ENCODE measurements at regions not wholly inside any gene's neighbourhood (a gene's known extent, or its start where the extent isn't known, plus 50 kb on each side); places are given as distances from the start of the nearest gene placed in this dataset.

GRCh38 chr2:12863937-12864336, 147.2 kb downstream of the TRIB2 start:
- no peak for DNase-seq
- in situ Hi-C loops (cut with MboI; ENCODE audit: low pct_unique_long_range_greater_than_20kb, low sequenced_read_pairs): no loop called here

GRCh38 chr2:12867631-12868287, 151.0 kb downstream of the TRIB2 start:
- no peak for DNase-seq
- in situ Hi-C loops (cut with MboI; ENCODE audit: low pct_unique_long_range_greater_than_20kb, low sequenced_read_pairs): no loop called here

- in situ Hi-C loops (cut with MboI; ENCODE audit: low pct_unique_long_range_greater_than_20kb, low sequenced_read_pairs): no loop called here
- no peak for DNase-seq
These were observed 154.0 kb downstream of the TRIB2 start for GRCh38 chr2:12870692-12871091.

- in situ Hi-C loops (cut with MboI; ENCODE audit: low pct_unique_long_range_greater_than_20kb, low sequenced_read_pairs): no loop called here
- DNase-seq: no peak
These were observed 155.1 kb downstream of the TRIB2 start for GRCh38 chr2:12871694-12872315.

DNA sequence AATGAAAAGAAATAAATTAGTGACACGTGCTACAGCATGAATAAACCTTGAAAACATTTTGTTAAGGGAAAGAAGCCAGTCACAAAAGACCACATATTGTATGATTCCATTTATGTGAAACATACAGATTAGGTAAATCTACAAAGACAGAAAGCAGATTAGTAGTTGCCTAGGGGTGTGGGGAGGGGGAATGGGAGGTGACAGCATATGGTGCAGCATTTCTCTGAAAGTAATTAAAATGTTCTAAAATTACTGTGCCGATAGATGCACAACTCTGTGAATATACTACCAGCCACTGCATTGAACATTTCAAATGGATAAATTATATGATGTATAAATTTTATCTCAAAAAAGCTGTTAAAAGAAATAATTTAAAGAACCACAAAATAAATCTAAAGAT, 161.0 kb downstream of the TRIB2 start:
- in situ Hi-C loops (cut with MboI; ENCODE audit: low pct_unique_long_range_greater_than_20kb, low sequenced_read_pairs): no loop called here
- DNase-seq: no peak

DNA sequence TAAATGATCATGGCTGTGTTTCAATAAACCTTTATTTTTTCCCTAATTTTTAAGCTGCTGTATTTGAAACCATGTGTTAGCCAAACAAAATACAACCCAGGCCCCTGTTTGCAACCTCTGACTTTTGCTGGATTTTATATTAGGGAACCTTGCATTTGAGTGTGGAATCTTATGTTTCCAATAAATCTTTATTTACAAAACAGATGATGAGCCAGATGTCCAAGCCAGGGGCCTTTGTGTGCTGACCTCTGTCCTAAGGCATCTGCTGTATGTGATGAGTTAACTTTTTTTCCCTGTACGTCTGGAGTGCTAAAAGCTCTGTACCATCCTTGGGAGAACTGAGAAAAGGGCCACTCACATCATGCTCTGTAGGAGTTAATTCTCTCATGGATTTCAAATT, 162.9 kb downstream of the TRIB2 start:
- DNase-seq: no peak
- in situ Hi-C loops (cut with MboI; ENCODE audit: low pct_unique_long_range_greater_than_20kb, low sequenced_read_pairs): no loop called here

DNA sequence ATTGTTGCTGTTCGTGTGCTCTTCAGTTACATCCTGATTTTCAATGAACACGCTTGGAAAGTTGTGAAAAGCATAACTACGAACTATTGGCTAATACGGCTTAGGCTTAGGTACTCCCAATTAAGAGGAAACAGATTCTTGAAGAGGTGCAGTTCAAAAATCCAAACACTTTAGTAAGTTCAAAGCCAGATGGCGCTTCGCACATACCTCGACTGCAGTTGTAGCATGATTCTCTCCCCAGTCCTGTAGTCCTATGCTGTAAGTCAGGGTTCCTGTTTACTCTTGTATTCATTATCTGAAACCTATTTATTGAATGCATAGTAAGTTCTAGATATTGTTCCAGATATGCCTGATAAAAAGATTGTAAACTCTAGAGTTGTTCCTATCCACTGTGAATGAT, 165.2 kb downstream of the TRIB2 start:
- no peak for DNase-seq

GRCh38 chr2:12882393-12882792, 165.7 kb downstream of the TRIB2 start:
- DNase-seq: no peak
- in situ Hi-C loops (cut with MboI; ENCODE audit: low pct_unique_long_range_greater_than_20kb, low sequenced_read_pairs): no loop called here

More for the DNA sequence above, 165.2 kb downstream of the TRIB2 start:
- in situ Hi-C loops (cut with MboI; ENCODE audit: low pct_unique_long_range_greater_than_20kb, low sequenced_read_pairs): no loop called here

DNA sequence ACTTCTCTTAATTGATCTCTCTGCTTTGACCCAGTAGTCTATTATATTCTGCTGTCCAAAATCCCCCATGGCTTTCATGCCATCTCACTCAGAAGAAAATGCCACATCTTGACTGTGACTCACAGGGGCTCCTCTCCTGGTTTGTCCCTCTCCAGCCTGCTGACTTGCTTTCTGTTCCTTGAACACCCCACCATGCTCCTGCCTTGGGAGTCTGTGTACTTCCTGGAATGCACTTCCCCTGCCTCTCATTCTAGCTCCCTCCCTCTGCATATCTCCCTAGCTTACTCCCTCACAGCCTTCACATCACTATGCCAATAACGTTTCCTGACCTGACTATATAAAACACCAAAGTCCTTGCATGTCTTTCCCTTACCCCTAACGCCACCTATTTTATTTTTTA, 167.2 kb downstream of the TRIB2 start:
- in situ Hi-C loops (cut with MboI; ENCODE audit: low pct_unique_long_range_greater_than_20kb, low sequenced_read_pairs): no loop called here
- DNase-seq: no peak

DNA sequence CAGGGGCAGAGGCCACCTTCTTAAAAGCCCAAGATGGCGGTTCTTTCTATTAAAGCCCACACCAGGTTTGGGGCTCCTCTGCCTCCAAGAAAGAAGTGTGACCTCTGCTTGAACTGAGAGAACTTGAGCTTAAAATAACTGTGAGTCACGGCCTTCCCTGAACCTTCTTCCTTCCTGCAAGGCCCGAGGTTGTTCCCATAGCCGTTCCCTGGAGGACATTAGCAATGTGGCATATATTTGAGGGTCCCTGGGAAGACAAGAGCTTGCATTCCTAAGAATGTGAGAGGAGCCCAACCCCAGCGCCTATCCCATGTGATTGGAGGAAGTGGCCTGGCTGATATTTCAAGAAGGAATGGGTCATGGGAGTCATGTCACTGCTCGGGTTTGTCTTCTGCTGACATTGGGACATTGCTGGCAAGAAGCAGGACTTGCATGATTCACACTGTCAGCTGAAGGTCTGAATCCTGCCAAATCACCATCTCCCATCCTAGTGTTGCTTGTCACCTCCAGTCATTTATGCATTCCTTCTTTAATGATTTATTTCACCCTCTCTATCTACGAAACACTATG, 168.1 kb downstream of the TRIB2 start:
- in situ Hi-C loops (cut with MboI; ENCODE audit: low pct_unique_long_range_greater_than_20kb, low sequenced_read_pairs): no loop called here
- no peak for DNase-seq

GRCh38 chr2:12890066-12890465, 173.3 kb downstream of the TRIB2 start:
- no peak for DNase-seq
- in situ Hi-C loops (cut with MboI; ENCODE audit: low pct_unique_long_range_greater_than_20kb, low sequenced_read_pairs): no loop called here

DNA sequence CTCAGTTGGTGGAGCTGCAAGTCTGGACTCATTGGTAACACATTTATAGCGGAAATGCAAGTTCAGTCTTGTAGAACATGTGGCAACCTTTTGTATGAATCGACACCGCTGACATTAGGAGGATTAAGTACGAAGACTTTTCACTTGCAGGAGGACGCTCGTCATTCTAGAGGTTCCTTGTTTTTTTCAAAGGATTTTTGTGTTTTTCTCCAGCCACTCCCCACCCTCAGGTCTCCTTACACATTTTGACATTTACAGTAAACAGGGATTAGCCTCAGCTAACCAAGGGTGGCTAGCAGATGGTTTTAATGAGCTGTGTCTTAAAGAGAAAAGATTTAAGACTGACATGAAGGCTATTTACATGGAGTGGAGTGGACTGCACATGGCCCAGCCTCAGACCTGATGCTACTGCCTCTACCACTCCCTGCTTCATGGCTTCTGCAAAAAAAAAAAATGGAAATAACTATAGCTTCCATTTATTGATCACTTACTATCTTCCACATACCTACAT, 173.8 kb downstream of the TRIB2 start:
- DNase-seq: no peak
- in situ Hi-C loops (cut with MboI; ENCODE audit: low pct_unique_long_range_greater_than_20kb, low sequenced_read_pairs): no loop called here

DNA sequence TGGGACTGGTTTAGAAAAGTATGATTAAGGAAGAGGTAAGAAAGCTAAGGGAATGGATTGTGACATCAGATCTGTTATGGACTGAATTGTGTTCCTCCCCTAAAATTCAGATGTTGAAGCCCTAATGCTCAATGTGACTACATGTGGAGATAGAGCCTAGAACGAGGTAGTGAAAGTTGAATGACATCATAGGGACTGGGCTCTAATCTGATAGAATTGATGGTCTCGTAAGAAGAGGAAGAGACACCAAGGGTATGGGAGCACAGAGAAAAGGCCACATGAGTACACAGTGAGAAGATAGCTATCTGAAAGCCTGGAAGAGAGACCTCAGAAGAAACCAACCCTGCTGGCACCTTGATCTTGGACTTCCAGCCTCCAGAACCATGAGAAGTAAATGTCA, 178.3 kb downstream of the TRIB2 start:
- in situ Hi-C loops (cut with MboI; ENCODE audit: low pct_unique_long_range_greater_than_20kb, low sequenced_read_pairs): no loop called here

GRCh38 chr2:12896318-12896982, 179.7 kb downstream of the TRIB2 start:
- in situ Hi-C loops (cut with MboI; ENCODE audit: low pct_unique_long_range_greater_than_20kb, low sequenced_read_pairs): no loop called here
- no peak for DNase-seq

More for the DNA sequence above, 178.3 kb downstream of the TRIB2 start:
- no peak for DNase-seq

GRCh38 chr2:12897181-12897580, 180.4 kb downstream of the TRIB2 start:
- peak; percentile 14 for DNase-seq
- in situ Hi-C loops (cut with MboI; ENCODE audit: low pct_unique_long_range_greater_than_20kb, low sequenced_read_pairs): no loop called here

GRCh38 chr2:12903272-12903671, 186.5 kb downstream of the TRIB2 start:
- DNase-seq: no peak
- in situ Hi-C loops (cut with MboI; ENCODE audit: low pct_unique_long_range_greater_than_20kb, low sequenced_read_pairs): no loop called here

DNA sequence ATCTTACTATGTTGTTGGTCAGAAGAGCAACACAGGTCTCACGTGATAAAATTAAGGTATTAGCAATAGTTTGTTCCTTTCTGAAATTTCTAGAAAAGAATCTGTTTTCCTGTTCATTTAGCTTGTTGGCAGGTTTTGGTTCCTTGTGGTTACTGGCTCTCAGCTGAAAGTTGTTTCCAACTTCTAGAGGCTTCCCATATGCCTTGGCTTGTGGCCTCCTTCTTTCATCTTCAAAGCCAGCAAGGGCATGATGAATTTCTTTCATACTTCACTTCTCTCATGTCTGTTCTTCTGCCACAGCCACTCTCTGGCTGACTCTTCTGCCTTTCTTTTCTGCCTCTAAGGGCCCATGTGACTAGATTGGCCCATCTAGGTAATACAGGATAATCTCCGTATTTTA, 193.7 kb downstream of the TRIB2 start:
- no peak for DNase-seq
- in situ Hi-C loops (cut with MboI; ENCODE audit: low pct_unique_long_range_greater_than_20kb, low sequenced_read_pairs): no loop called here

GRCh38 chr2:12915787-12916186, 199.1 kb downstream of the TRIB2 start:
- in situ Hi-C loops (cut with MboI; ENCODE audit: low pct_unique_long_range_greater_than_20kb, low sequenced_read_pairs): no loop called here
- no peak for DNase-seq

GRCh38 chr2:12918138-12918834, 201.6 kb downstream of the TRIB2 start:
- no peak for DNase-seq
- in situ Hi-C loops (cut with MboI; ENCODE audit: low pct_unique_long_range_greater_than_20kb, low sequenced_read_pairs): no loop called here

Data from KBM-7 (cell line).